Neural cell (in vitro differentiated cells): ENCODE measurements at regions not wholly inside any gene's neighbourhood (a gene's known extent, or its start where the extent isn't known, plus 50 kb on each side); places are given as distances from the start of the nearest gene placed in this dataset.

Experiments used
- H2AFZ ChIP-seq: fragments of 200-600, 300-800 bp; sonication (generic), shearing (Covaris generic); 2 replicates; pipeline ENCODE4 v1.6.0; 2014; ENCODE audit warnings: low read depth, mild to moderate bottlenecking, antibody characterized with exemption, low read length, moderate library complexity
- H3F3A ChIP-seq: fragments of 200-600 bp; shearing (Covaris generic); 2 replicates; pipeline ENCODE4 v1.6.1; 2016; ENCODE audit warnings: mild to moderate bottlenecking, moderate library complexity, mixed read lengths, antibody characterized with exemption, low read length; ENCODE audit not compliant: insufficient read depth, poor library complexity, severe bottlenecking
- H3K27ac ChIP-seq: fragments of 200-600, 300-800 bp; sonication (generic), shearing (Covaris generic); 2 replicates; pipeline ENCODE4 v1.5.1; 2014; ENCODE audit warnings: mild to moderate bottlenecking, low read length, moderate library complexity
- H3K27me3 ChIP-seq: fragments of 300-800, 200-600 bp; sonication (generic), shearing (Covaris generic); 2 replicates; pipeline ENCODE4 v1.6.0; 2014; ENCODE audit warnings: mild to moderate bottlenecking, low read depth, low read length, moderate library complexity; ENCODE audit not compliant: insufficient read depth
- H3K36me3 ChIP-seq: fragments of 300-800, 200-600 bp; sonication (generic), shearing (Covaris generic); 2 replicates; pipeline ENCODE4 v1.5.1; 2014; ENCODE audit warnings: mild to moderate bottlenecking, antibody characterized with exemption, low read length, moderate library complexity; ENCODE audit not compliant: insufficient read depth
- H3K4me2 ChIP-seq: fragments of 300-800, 200-600 bp; sonication (generic), shearing (Covaris generic); 2 replicates; pipeline ENCODE4 v1.6.0; 2014; ENCODE audit warnings: mild to moderate bottlenecking, low read length
- H3K4me3 ChIP-seq: fragments of 300-800, 200-600 bp; sonication (generic), shearing (Covaris generic); 2 replicates; pipeline ENCODE4 v1.5.1; 2014; ENCODE audit warnings: mild to moderate bottlenecking, low read length, moderate library complexity
- H3K79me2 ChIP-seq: fragments of 200-600 bp; shearing (Covaris generic); replicated peaks from 2 replicates; pipeline ENCODE4 v1.6.0; 2014; ENCODE audit warnings: mild to moderate bottlenecking, low read length, moderate library complexity; ENCODE audit not compliant: insufficient read depth
- H3K9ac ChIP-seq: fragments of 300-800, 200-600 bp; sonication (generic), shearing (Covaris generic); 2 replicates; pipeline ENCODE4 v1.6.1; 2016; ENCODE audit warnings: mild to moderate bottlenecking, low read length, mixed read lengths
- H3K9me2 ChIP-seq: fragments of 200-600 bp; shearing (Covaris generic); 2 replicates; pipeline ENCODE4 v1.6.1; 2016; ENCODE audit warnings: mild to moderate bottlenecking, low read length, mixed read lengths; ENCODE audit not compliant: insufficient read depth
- H3K9me3 ChIP-seq: fragments of 200-600, 300-800 bp; sonication (generic), shearing (Covaris generic); 2 replicates; pipeline ENCODE4 v1.6.1; 2016; ENCODE audit warnings: mild to moderate bottlenecking, mixed run types, low read length, moderate library complexity, mixed read lengths
- H4K20me1 ChIP-seq: fragments of 200-600 bp; shearing (Covaris generic); 2 replicates; pipeline ENCODE4 v1.6.1; 2016; ENCODE audit warnings: mild to moderate bottlenecking, mixed run types; ENCODE audit not compliant: insufficient read depth
- EP300 ChIP-seq: fragments of 450-650 bp; conservative IDR thresholded peaks from 2 replicates; pipeline ENCODE4 v1.6.1; 2014; ENCODE audit warnings: antibody characterized with exemption, mild to moderate bottlenecking, moderate library complexity; ENCODE audit not compliant: poor library complexity, severe bottlenecking
- MXI1 ChIP-seq: fragments of 450-650 bp; conservative IDR thresholded peaks from 2 replicates; pipeline ENCODE4 v1.6.1; 2014; ENCODE audit warnings: antibody characterized with exemption, mild to moderate bottlenecking; ENCODE audit not compliant: poor library complexity, severe bottlenecking
- POLR2AphosphoS5 ChIP-seq: IDR thresholded peaks from 2 replicates; pipeline ENCODE4 v1.6.1; 2012
- RAD21 ChIP-seq: fragments of 450-650 bp; conservative IDR thresholded peaks from 2 replicates; pipeline ENCODE4 v1.6.1; 2014; ENCODE audit warnings: antibody characterized with exemption, mild to moderate bottlenecking, moderate library complexity
- SMC3 ChIP-seq: fragments of 450-650 bp; conservative IDR thresholded peaks from 2 replicates; pipeline ENCODE4 v1.6.1; 2014; ENCODE audit warnings: antibody characterized with exemption, mild to moderate bottlenecking, moderate library complexity; ENCODE audit not compliant: poor library complexity
- TAF1 ChIP-seq: IDR thresholded peaks from 2 replicates; pipeline ENCODE4 v1.6.1; 2012; ENCODE audit warnings: low read depth
- TF ChIP-seq, protein P1 (sequence below): IDR thresholded peaks from 2 replicates; pipeline ENCODE4 v1.6.1; 2012; ENCODE audit warnings: borderline replicate concordance
- TF ChIP-seq, protein P2 (sequence below): fragments of 450-650 bp; IDR thresholded peaks from 2 replicates; pipeline ENCODE4 v1.5.1; 2014; ENCODE audit warnings: antibody characterized with exemption, mild to moderate bottlenecking, moderate library complexity; ENCODE audit not compliant: poor library complexity, severe bottlenecking

DNA sequence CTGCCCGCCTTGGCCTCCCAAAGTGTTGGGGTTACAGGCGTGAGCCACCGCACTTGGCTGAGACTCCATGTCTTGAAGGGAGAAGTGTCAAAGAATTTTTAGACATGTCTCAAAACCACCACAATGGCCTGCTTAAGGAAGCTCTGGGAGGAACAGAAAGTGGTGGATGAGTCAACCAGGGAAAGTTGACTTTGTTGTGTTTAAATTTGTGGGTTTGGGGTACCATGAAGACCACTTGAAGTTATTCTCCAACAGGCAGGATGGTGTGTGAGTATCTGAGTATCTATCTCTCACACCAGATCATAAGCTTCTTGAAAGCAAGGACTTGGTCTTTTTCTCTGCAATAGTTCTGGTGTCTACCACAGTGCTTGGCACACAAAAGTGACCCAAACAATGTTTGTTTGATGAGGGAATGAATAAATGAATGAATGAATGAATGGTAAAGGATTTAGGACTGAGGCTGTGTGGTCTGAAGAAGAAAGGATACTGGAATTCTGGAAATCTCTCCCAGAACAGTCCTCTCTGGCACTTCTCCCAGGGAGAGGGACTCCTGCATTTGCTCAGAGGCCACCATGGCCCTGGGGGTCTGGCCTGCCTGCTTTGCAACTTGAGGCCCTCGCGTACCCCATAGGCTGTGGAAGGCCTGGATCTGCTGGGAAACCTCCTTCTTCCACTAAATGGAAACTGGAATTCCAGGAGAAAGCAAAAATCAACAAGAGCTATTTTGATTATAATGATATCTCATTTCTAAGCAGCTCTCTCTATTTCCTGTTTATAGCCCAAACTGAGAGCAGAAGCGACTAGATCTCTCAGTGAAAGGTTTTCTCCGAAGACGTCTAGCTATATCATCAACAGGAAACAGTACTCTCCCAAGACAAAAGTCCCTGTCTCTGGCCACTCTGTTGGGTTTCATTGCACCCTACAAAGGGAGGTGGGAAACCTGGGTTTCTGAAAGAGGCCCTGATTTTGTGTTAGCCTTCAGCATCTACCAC, 187.9 kb downstream of the PALM2AKAP2 start:
- no peak overlapping the region for H3K4me2 ChIP-seq
- H3K36me3 ChIP-seq = no peaks in the 10 kb centered on the region
- H3F3A ChIP-seq = no peaks in the 10 kb centered on the region
- no peak overlapping the region for H3K27ac ChIP-seq
- H2AFZ ChIP-seq = no peak overlapping the region
- H3K9me3 ChIP-seq = no peaks in the 10 kb centered on the region
- no peak overlapping the region for H3K4me3 ChIP-seq
- H3K27me3 ChIP-seq = no peaks in the 10 kb centered on the region
- H4K20me1 ChIP-seq = no peaks in the 10 kb centered on the region
- H3K9me2 ChIP-seq = no peaks in the 10 kb centered on the region
- H3K79me2 ChIP-seq = no peaks in the 10 kb centered on the region
- TF ChIP-seq TAF1 (no peak), RAD21 (no peak), EP300 (no peak), MXI1 (no peak), POLR2AphosphoS5 (no peak), SMC3 (no peak)
- TF ChIP-seq, protein P1, sequence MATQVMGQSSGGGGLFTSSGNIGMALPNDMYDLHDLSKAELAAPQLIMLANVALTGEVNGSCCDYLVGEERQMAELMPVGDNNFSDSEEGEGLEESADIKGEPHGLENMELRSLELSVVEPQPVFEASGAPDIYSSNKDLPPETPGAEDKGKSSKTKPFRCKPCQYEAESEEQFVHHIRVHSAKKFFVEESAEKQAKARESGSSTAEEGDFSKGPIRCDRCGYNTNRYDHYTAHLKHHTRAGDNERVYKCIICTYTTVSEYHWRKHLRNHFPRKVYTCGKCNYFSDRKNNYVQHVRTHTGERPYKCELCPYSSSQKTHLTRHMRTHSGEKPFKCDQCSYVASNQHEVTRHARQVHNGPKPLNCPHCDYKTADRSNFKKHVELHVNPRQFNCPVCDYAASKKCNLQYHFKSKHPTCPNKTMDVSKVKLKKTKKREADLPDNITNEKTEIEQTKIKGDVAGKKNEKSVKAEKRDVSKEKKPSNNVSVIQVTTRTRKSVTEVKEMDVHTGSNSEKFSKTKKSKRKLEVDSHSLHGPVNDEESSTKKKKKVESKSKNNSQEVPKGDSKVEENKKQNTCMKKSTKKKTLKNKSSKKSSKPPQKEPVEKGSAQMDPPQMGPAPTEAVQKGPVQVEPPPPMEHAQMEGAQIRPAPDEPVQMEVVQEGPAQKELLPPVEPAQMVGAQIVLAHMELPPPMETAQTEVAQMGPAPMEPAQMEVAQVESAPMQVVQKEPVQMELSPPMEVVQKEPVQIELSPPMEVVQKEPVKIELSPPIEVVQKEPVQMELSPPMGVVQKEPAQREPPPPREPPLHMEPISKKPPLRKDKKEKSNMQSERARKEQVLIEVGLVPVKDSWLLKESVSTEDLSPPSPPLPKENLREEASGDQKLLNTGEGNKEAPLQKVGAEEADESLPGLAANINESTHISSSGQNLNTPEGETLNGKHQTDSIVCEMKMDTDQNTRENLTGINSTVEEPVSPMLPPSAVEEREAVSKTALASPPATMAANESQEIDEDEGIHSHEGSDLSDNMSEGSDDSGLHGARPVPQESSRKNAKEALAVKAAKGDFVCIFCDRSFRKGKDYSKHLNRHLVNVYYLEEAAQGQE = no peak
- TF ChIP-seq, protein P2, sequence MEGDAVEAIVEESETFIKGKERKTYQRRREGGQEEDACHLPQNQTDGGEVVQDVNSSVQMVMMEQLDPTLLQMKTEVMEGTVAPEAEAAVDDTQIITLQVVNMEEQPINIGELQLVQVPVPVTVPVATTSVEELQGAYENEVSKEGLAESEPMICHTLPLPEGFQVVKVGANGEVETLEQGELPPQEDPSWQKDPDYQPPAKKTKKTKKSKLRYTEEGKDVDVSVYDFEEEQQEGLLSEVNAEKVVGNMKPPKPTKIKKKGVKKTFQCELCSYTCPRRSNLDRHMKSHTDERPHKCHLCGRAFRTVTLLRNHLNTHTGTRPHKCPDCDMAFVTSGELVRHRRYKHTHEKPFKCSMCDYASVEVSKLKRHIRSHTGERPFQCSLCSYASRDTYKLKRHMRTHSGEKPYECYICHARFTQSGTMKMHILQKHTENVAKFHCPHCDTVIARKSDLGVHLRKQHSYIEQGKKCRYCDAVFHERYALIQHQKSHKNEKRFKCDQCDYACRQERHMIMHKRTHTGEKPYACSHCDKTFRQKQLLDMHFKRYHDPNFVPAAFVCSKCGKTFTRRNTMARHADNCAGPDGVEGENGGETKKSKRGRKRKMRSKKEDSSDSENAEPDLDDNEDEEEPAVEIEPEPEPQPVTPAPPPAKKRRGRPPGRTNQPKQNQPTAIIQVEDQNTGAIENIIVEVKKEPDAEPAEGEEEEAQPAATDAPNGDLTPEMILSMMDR = no peak
- H3K9ac ChIP-seq = no peak overlapping the region

DNA sequence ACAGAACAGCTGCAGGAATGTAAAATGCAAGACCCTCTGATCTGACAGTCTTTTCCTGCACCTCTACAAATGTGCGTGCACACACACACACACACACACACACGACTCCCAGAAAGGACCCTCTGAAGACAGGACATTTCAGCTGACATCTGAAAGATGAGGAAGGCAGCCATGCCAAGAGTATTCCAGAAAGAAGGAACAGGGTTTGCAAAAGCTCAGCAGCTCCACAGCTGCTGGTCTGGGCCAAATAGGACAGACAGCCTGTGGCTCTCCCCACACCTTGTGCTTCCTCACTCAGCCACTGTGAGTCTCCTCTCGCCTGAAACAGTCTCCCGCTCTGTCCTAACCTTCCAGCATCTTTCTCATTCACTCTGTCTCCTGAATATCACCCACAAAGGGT, 189.0 kb downstream of the PALM2AKAP2 start:
- Histone ChIP-seq H3K27ac (no peak overlapping the region), H3K27me3 (no peaks in the 10 kb centered on the region), H3K9me2 (no peaks in the 10 kb centered on the region), H3K9ac (no peak overlapping the region), H3K4me2 (no peak overlapping the region), H4K20me1 (no peaks in the 10 kb centered on the region), H3F3A (no peaks in the 10 kb centered on the region), H3K4me3 (no peak overlapping the region), H3K36me3 (no peaks in the 10 kb centered on the region), H2AFZ (no peak overlapping the region), H3K9me3 (no peaks in the 10 kb centered on the region), H3K79me2 (no peaks in the 10 kb centered on the region)
- TF ChIP-seq EP300 = no peak
